GM19238 (cell line): ENCODE measurements at regions not wholly inside any gene's neighbourhood (a gene's known extent, or its start where the extent isn't known, plus 50 kb on each side); places are given as distances from the start of the nearest gene placed in this dataset.
A peak's percentile ranks its signal among the peaks of the same experiment; 100 is the strongest.
"Not testable (repeated sequence)": the region's sequence is repeated elsewhere in the genome, so short reads cannot be mapped to it uniquely, and the experiment has no call there.

Source experiments
- DNase-seq: peaks from one replicate; pipeline ENCODE4 v3.0.0; 2011; ENCODE audit warnings: low spot score; ENCODE audit not compliant: insufficient read length

- no peak for DNase-seq
These were observed 451.1 kb downstream of the SOX9 start for GRCh38 chr17:72571813-72572396.

- no peak for DNase-seq
These were observed 452.0 kb downstream of the SOX9 start for GRCh38 chr17:72572604-72573491.

GRCh38 chr17:72573492-72573801 lies 452.6 kb downstream of the SOX9 start:
- DNase-seq = not testable (repeated sequence)

- DNase-seq = no peak
These were observed 454.1 kb downstream of the SOX9 start for GRCh38 chr17:72574675-72575510.

GRCh38 chr17:72575542-72576233 lies 454.9 kb downstream of the SOX9 start:
- no peak for DNase-seq

GRCh38 chr17:72576289-72576759 lies 455.5 kb downstream of the SOX9 start:
- no peak for DNase-seq

GRCh38 chr17:72578817-72579470 lies 458.1 kb downstream of the SOX9 start:
- no peak for DNase-seq

- DNase-seq = no peak
These were observed 459.1 kb downstream of the SOX9 start for GRCh38 chr17:72579990-72580320.

GRCh38 chr17:72580321-72581127 lies 459.7 kb downstream of the SOX9 start:
- DNase-seq = no peak

GRCh38 chr17:72587156-72587555 lies 466.3 kb downstream of the SOX9 start:
- no peak for DNase-seq

GRCh38 chr17:72587773-72588511 lies 467.1 kb downstream of the SOX9 start:
- DNase-seq = no peak

GRCh38 chr17:72588561-72588960 lies 467.7 kb downstream of the SOX9 start:
- DNase-seq = no peak

GRCh38 chr17:72588961-72589360 lies 468.1 kb downstream of the SOX9 start:
- no peak for DNase-seq

- DNase-seq = no peak
These were observed 469.6 kb downstream of the SOX9 start for GRCh38 chr17:72590382-72590781.

GRCh38 chr17:72590882-72591281 lies 470.1 kb downstream of the SOX9 start:
- no peak for DNase-seq

- no peak for DNase-seq
These were observed 470.7 kb downstream of the SOX9 start for GRCh38 chr17:72591289-72592241.

GRCh38 chr17:72592242-72592966 lies 471.6 kb downstream of the SOX9 start:
- DNase-seq = peak; percentile 42

GRCh38 chr17:72592967-72593325 lies 472.1 kb downstream of the SOX9 start:
- DNase-seq = no peak
